ENCODE measurements at regions not wholly inside any gene's neighbourhood (a gene's known extent, or its start where the extent isn't known, plus 50 kb on each side); places are given as distances from the start of the nearest gene placed in this dataset.

GRCh38 chr2:145085612-145086011 is 565.7 kb upstream of the ZEB2 start:
- DNase-seq = no peak

GRCh38 chr2:145080426-145080825 is 560.5 kb upstream of the ZEB2 start:
- no peak for DNase-seq

DNA sequence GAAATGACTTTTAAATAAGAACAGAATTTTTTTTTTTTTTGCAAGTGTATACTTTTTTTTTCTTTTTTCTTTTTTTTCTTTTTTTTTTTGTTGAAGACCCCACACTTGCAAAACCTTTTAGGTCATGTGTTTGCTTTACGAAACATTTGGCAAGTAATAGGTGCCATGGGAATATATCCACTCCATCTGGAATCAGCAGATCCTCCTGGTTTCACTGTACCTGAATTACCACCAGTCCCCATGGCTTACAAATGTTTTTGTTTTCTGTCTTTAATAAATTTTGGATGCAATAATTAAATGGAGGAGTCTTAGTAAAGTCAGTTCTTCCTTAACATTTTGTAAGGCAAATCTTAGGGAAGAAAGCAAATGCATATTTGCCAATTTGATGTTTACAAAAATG is 559.7 kb upstream of the ZEB2 start:
- no peak for DNase-seq

DNA sequence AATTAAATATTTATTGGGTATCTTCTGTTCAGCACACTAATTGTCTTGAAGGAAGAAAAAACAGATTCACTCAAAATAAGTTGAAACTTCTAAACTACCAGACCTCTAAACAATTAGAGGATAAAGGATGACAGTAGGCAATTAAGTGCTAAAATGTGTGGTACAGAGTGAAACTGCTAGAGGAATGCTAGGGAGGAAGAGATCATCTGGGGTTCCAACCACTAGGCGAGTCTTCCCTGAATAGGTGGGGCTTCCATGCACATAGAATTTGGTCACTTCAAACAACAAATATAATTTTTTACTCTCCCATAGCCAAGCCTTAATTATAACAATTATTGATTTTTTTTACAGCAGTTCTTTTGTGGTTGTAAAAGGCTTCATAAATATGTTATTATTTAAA is 559.0 kb upstream of the ZEB2 start:
- DNase-seq = no peak

DNA sequence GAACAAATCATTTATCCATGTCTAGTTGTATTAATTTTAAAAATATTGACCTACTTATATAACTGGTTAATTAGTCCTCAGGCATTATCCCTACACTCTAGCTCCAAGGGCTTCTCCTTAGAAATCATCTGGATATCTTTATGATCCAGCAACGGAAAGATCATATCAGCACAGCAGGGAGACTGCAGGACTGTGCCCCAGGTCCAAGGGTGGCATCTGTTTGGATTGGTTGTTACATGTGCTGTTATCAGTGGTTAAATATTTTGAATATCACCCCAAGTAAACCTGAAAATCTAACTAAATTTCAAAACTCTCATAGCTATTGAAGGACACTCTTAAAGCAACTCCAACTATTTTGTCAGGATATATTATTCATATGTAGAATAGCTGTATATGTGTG is 556.2 kb upstream of the ZEB2 start:
- DNase-seq = no peak

- no peak for DNase-seq
These were observed 555.6 kb upstream of the ZEB2 start for GRCh38 chr2:145075454-145076062.

DNA sequence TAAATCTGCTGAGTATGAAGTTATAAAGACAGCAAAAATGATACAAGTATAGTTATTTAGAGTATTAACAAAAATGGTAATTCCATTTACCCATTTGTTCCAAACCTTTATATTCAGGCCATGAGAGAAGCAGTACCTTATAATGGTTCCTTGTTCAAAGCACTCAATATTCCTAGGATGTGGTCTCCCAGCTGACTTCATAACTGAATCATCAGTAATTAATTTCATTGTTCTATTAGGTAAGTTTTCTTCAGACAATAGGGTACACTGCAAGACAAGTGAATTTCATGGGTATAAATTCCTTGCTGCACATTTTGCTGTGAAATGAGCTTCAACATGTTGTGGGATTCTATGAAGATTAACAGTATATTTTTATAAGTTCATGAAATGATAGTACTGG is 550.8 kb upstream of the ZEB2 start:
- no peak for DNase-seq

DNA sequence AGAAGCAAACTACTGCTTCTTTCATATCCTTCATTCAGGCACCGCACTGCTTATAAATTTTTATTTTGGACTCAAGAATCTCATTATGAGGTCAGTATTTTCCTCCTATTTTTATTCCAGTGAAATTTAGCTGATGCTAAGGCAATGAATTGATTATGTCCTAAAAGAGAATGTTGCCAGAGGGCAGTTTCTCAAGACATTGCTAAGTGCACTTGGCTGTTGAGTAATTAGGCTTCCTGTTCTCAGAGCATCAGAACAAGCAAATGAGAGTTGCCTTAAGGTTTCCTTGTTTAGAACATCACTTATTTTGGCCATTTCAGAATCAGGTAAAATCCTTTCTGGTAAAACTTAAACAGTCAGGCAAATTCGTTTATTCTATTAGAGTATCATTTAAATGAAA is 548.6 kb upstream of the ZEB2 start:
- no peak for DNase-seq

DNA sequence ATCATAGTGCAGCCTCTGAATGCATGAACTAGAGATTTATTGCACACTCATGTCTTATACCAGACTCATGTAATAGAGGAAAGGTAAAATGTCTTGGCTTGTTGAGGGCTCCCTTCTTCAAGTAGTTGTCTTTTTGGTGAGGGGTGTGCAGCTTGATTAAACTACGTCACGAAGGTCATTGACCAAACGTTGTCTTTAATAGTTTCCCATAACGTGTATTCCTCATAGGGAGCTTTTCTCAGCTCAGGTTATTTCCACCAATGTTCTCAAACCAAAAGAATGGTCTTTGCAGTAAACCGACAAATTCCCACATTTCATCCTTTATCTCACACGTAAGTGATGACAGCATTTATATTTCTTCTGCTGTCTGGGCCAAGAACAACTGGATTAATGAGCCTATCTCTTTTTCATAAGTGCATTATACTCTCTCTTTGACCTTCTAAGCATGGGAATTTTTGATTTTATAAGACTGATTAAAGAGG is 547.7 kb upstream of the ZEB2 start:
- no peak for DNase-seq

DNA sequence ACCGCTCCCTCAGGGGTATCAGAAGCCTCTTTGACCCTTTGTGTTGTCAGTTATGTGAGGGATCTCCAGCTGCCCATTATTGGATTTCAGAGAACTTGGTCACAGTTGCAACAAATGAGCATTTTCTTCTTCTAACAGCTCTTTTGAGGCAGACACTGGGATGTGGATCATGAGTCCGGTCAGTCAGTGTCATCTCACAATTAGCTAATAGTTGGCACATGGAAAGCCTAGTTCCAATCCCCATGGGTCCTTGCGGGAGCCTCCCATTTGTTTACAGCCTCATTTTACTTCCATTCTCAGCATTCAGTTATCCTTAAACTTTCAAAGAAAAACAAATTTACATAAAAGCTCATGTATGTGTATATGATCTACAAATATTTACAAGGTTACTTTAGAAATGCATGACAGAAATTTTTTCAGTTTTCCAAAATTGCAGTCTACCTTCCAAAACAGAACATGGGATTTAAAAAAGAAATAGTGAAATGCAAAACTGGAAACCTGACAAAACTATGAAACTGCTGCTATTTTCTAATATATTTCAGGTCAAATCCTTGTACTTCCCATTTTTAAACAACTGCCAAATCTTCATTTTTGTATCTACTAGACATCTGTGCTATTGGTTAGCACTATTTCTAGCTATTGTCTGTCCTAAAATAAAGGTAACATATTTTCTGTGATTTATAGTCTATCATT is 547.1 kb upstream of the ZEB2 start:
- DNase-seq = no peak

GRCh38 chr2:145066151-145066661 is 546.3 kb upstream of the ZEB2 start:
- no peak for DNase-seq

DNA sequence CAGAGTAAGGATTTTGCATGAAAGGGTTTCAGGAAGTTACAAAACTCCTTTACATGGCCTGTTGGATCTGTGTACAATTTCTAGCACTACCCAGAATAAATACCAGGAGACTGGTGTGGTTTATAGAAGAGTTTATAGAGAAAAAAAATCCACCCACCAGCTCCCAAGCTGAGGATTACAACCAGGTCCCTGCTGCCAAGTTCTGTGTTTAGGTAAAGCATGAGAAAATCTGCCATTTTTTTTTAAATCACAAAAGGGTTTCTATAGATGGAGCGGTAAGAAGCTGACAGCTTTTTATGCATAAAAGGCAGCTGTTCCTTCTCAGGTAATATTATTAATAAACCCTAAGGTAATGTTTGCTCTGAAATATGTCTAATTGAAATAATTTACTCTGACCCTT is 545.4 kb upstream of the ZEB2 start:
- DNase-seq = no peak

- no peak for DNase-seq
These were observed 544.6 kb upstream of the ZEB2 start for GRCh38 chr2:145064511-145064910.

DNA sequence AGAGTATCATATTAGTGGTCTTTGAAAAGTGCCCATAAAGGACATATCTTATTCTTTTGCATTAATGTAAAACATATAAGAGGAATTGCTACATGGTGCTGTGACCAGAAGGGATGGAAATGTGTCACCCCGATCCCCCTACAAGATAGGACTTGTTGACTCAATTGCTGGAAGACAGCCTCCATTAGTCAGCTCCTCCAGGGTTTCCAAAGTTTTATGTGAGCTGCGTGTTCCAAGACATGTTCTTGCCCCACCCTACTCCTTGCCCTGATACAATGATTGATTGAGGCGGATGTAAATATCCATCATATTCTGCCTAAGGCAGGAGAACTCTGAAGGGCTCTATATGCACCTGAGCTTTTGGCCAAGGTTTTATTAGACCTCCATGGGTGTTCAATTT is 541.0 kb upstream of the ZEB2 start:
- no peak for DNase-seq

DNA sequence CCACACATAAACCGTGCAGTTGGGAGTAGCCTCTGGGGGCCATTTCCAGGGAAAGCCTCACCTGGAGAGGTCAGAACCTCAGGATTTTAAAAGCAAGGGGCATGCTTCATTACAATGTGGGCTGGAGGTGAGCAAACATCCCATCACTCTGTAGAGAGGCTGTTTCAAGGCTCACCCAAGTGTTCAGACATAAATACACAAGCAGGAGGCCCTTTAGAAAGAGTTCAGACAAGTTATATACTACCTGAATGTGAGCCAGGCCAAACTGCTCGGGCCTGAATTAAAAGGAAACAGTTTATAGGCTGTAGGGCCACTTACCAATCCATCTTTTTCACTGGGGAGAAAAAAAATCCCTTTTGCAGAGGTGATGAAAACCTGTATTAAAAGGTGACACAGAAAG is 540.0 kb upstream of the ZEB2 start:
- no peak for DNase-seq

DNA sequence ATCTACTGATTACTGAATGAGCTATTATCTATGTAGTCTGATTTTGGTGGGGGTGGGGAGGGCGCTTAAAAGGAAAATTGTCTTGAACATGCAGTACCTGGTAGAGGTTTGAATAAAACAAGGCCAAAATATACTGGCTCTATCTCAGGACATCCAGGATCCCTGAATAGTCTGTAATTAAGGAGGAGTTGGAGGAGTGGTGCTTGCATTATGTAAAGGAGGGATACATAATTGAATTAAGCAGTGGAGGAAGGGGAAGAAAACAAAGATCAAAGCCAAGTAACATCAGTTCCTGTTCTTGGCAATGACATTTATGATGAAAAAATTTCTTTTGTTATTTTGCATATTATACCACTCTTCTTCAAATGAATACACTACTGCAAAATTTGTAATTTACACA is 539.4 kb upstream of the ZEB2 start:
- no peak for DNase-seq

GRCh38 chr2:145058457-145058856 is 538.5 kb upstream of the ZEB2 start:
- DNase-seq = no peak

DNA sequence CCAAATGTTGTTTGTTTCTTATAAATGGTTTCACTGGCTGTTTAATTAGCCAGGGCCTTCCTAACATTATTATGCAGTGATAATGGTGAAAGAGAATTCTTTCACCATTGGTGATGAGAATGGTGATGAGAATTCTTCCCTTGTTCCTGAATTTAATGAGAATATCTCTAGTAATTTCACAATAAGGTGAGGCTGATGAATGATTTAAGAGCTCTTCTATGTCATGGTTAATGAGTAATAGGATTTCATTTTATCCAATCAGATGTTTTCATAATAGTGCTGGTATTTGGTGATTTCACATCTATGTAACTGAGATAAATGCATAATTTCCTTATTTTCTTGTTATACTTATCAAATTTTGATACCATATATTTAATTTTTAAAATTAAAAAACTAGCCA is 535.7 kb upstream of the ZEB2 start:
- no peak for DNase-seq

DNA sequence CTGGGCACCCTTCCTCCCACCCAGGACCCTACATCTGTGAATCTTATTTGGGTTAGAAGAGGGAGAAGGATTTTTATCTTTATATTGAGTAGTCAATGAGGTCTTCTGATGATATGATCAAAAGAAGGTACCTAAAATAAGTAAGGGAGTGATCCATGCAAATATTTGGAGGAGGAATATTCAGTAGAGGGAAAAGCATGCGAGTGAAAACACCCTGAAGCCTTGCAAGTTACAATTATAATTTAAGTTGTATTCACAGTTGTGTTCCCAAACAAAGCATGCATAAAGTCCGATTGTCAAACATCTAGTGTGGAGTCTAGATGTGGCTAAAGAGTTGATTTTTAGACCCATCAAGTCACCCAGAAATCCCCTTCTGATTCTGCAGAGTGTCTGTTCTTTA is 530.2 kb upstream of the ZEB2 start:
- DNase-seq = no peak

- DNase-seq = no peak
These were observed 529.6 kb upstream of the ZEB2 start for GRCh38 chr2:145049475-145049874.

- DNase-seq = no peak
These were observed 527.6 kb upstream of the ZEB2 start for GRCh38 chr2:145047554-145047953.

GRCh38 chr2:145044491-145044890 is 524.6 kb upstream of the ZEB2 start:
- no peak for DNase-seq

- no peak for DNase-seq
These were observed 523.5 kb upstream of the ZEB2 start for GRCh38 chr2:145043399-145043834.

DNA sequence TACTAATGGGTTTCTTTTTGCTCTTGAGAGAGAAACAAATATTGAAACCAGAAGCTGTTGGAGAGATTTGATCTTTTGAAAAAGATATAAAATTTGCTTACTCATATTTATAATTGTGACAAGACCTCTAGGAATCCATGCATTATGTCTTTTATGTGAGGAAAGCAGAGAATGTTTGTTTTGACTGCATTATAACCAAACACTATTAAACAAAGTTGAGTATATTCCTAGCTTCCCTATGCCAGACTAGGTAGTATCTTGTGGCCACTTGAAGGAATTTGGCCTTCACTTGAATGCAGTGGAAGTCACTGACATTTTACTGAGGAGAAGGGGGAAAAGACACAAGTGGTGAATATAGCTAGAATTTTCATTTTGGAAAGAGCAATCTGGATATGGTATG is 521.8 kb upstream of the ZEB2 start:
- no peak for DNase-seq

DNA sequence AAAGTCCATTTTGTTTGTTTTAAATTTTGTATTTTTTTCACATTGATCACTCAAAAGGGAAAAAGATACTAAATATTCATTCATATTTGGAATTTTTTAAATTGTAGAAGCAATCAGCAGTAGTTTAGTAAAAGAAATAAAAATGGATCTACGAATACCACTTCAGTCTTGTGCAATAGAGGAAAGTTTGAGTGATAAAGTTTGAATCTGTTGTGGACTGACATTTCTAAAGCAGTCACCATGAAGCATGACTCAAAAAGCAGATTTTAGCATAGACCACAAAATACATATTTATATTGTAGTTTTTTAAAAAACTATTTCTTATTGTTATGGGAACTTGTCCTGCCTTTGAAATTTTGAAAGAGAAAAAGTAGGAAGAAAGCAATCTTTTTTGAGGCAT is 520.5 kb upstream of the ZEB2 start:
- no peak for DNase-seq
